HL-60 (cell line): ENCODE measurements at regions not wholly inside any gene's neighbourhood (a gene's known extent, or its start where the extent isn't known, plus 50 kb on each side); places are given as distances from the start of the nearest gene placed in this dataset.

Experiments used
- CTCF ChIP-seq: IDR thresholded peaks from one replicate; pipeline ENCODE4 v1.5.1; 2011; ENCODE audit warnings: low read length, control low read depth, inconsistent platforms; ENCODE audit not compliant: insufficient read depth
- POLR2AphosphoS5 ChIP-seq: IDR thresholded peaks from 2 replicates; pipeline ENCODE4 v1.6.1; 2012; ENCODE audit warnings: low read depth
- SPI1 ChIP-seq: IDR thresholded peaks from 2 replicates; pipeline ENCODE4 v1.6.1; 2012; ENCODE audit warnings: low read depth, mild to moderate bottlenecking, borderline replicate concordance

- TF ChIP-seq CTCF (peak; percentile 56), POLR2AphosphoS5 (no peak), SPI1 (no peak)
These were observed 391.0 kb downstream of the OMA1 start for GRCh38 chr1:58155418-58156123.
